Testis (tissue), 2 donors: ENCODE measurements at regions not wholly inside any gene's neighbourhood (a gene's known extent, or its start where the extent isn't known, plus 50 kb on each side); places are given as distances from the start of the nearest gene placed in this dataset.
A peak's percentile ranks its signal among the peaks of the same experiment; 100 is the strongest.

Experiments used
- DNase-seq: peaks from one replicate; pipeline ENCODE4 v3.0.0-alpha.2; 2019
- H3K27ac ChIP-seq, 2 donors: fragments of 200-600 bp; sonication (generic); one replicate each; pipeline ENCODE4 v1.5.1; 2019
- H3K27me3 ChIP-seq: fragments of 200-600 bp; sonication (generic); one replicate; pipeline ENCODE4 v1.5.1; 2019
- H3K36me3 ChIP-seq: fragments of 200-600 bp; sonication (generic); one replicate; pipeline ENCODE4 v1.5.1; 2017; ENCODE audit warnings: low read depth; ENCODE audit errors: missing control alignments
- H3K4me1 ChIP-seq: fragments of 200-600 bp; sonication (generic); one replicate; pipeline ENCODE4 v1.5.1; 2019
- H3K4me3 ChIP-seq, 2 donors: fragments of 200-600 bp; sonication (generic); one replicate each; pipeline ENCODE4 v1.5.1; 2017 to 2019
- H3K9me3 ChIP-seq: fragments of 200-600 bp; sonication (generic); one replicate; pipeline ENCODE4 v1.5.1; 2017
- POLR2A ChIP-seq: fragments of 450-650 bp; IDR thresholded peaks from one replicate; pipeline ENCODE4 v1.6.1; 2017; ENCODE audit warnings: antibody characterized with exemption, mild to moderate bottlenecking, moderate library complexity
- WGBS, 2 donors: methylation state at CpG; one replicate each; pipeline ENCODE4 v1.1.5; 2018; 5-methylcytosine and 5-hydroxymethylcytosine counted together
- intact Hi-C: fragments of 100-400 bp; cut with DNase I; formaldehyde crosslinking; loops from one replicate; pipeline ENCODE4 v1.15.1; 2023; ENCODE audit warnings: low total_unique reads
- TF ChIP-seq, protein P1 (sequence below), 3 experiments: fragments of 450-650 bp in 2 of 3; fragments of 200-600 bp in 1 of 3; sonication (generic) in 1 of 3; IDR thresholded peaks; one replicate each; pipeline ENCODE4 v1.5.1; 2016 to 2019; ENCODE audit warnings: antibody characterized with exemption in 3 of 3, mild to moderate bottlenecking in 2 of 3, moderate library complexity in 1 of 3

DNA sequence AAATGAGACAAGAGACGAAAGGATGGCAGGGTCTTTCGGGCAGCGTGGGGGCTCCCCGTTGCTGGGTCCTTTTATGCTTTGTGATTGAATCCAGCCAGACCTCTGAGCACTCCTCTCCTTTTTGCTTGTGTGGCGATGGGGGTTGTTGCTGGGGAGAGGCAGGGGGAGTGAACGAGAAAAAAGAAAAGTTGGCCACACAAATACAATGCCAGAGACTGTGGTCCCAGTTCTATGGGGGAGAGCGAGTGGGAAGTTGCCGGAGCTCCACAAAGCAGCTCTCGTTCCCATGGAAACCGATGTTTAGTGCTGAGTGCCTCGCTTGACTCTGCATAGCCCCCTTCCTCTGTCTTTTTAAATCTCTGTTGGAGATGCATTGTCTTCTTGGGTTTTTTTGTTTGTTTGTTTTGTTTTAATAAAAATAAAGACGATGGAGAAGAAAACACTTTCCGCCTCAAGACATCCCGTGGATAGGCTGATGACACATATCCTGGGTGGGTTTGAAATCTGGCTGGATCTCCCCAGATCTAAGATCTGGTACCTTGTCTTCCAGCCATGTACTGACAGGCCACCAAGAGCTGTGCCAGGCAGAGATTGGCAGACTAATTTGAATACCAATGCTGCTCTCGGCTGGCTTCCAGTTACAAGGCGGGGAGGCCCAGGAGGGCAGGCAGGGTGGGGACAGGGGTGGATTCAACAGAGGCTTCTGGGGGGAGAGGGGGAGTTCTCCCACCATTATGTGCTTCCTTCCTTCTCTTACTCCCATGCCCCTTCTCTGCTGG is 529.3 kb downstream of the QKI start:
- H3K4me1 ChIP-seq, result peaks cover 6% of the 10 kb centered on the region
- 27 to 44% methylated on average over 16 of the region's 16 CpGs for WGBS, 2 donors
- no peaks in the 10 kb centered on the region for H3K27me3 ChIP-seq
- no peaks in the 10 kb centered on the region for H3K9me3 ChIP-seq
- DNase-seq, result no peak
- no peak overlapping the region for H3K4me3 ChIP-seq
- no peaks in the 10 kb centered on the region for H3K36me3 ChIP-seq
- no peak overlapping the region for H3K27ac ChIP-seq
- no peak for TF ChIP-seq POLR2A
- TF ChIP-seq, protein P1, sequence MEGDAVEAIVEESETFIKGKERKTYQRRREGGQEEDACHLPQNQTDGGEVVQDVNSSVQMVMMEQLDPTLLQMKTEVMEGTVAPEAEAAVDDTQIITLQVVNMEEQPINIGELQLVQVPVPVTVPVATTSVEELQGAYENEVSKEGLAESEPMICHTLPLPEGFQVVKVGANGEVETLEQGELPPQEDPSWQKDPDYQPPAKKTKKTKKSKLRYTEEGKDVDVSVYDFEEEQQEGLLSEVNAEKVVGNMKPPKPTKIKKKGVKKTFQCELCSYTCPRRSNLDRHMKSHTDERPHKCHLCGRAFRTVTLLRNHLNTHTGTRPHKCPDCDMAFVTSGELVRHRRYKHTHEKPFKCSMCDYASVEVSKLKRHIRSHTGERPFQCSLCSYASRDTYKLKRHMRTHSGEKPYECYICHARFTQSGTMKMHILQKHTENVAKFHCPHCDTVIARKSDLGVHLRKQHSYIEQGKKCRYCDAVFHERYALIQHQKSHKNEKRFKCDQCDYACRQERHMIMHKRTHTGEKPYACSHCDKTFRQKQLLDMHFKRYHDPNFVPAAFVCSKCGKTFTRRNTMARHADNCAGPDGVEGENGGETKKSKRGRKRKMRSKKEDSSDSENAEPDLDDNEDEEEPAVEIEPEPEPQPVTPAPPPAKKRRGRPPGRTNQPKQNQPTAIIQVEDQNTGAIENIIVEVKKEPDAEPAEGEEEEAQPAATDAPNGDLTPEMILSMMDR (IDR thresholded peaks at IDR 0.05), result no peak
- intact Hi-C loops, result no loop called here

DNA sequence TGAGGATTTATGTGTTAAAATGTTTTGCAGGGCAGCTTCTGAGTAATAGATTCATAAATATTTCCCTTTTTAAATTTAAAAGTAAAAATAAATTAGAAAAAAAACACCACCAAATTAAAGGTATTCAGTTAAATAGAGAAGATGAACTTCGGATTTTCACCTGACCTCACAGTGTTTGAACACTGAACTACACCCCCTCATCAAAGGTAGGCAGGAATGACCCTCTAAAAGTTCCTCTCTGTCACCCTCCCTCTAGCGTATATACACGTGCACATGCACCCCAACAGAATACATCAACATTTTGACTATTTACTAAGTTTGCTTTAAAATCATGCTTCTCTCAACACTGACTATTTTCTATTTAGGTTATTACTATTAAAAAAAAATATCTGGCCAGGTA is 528.3 kb downstream of the QKI start:
- Histone ChIP-seq H3K4me1 (peaks cover 6% of the 10 kb centered on the region), H3K27me3 (no peaks in the 10 kb centered on the region), H3K36me3 (no peaks in the 10 kb centered on the region), H3K4me3 (no peak overlapping the region), H3K27ac (no peak overlapping the region), H3K9me3 (no peaks in the 10 kb centered on the region)
- WGBS, 2 donors, result 68 to 78% methylated on average over 3 of the region's 3 CpGs
- no peak for DNase-seq
- intact Hi-C loops, result no loop called here
- TF ChIP-seq, protein P1 (IDR thresholded peaks at IDR 0.05), result no peak
- no peak for TF ChIP-seq POLR2A

DNA sequence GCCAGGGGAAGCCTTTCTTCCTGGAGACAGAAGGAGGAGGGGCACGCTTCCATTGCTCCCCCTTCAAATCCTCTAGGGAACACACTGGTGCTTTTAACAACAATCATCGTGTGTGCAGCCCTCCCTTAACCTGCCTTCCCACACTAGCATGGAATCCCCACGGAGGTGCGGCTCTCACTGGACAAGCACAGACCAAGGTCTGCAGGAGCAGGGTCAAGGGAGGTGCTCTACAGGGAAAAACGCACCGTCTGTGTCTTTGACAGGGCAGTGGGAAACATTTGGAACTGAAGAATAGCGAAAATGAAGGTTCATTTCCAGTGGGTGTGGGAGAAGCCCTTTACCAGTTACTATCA is 527.1 kb downstream of the QKI start:
- no peaks in the 10 kb centered on the region for H3K9me3 ChIP-seq
- DNase-seq, result no peak
- no peak overlapping the region for H3K4me3 ChIP-seq
- WGBS, 2 donors, result 25 to 32% methylated on average over 7 of the region's 7 CpGs
- H3K36me3 ChIP-seq, result no peaks in the 10 kb centered on the region
- intact Hi-C loops, result no loop called here
- H3K4me1 ChIP-seq, result peaks cover 6% of the 10 kb centered on the region
- TF ChIP-seq POLR2A, result no peak
- no peaks in the 10 kb centered on the region for H3K27me3 ChIP-seq
- H3K27ac ChIP-seq, result peak overlapping the region in 1 of 2 donors; percentile 30

DNA sequence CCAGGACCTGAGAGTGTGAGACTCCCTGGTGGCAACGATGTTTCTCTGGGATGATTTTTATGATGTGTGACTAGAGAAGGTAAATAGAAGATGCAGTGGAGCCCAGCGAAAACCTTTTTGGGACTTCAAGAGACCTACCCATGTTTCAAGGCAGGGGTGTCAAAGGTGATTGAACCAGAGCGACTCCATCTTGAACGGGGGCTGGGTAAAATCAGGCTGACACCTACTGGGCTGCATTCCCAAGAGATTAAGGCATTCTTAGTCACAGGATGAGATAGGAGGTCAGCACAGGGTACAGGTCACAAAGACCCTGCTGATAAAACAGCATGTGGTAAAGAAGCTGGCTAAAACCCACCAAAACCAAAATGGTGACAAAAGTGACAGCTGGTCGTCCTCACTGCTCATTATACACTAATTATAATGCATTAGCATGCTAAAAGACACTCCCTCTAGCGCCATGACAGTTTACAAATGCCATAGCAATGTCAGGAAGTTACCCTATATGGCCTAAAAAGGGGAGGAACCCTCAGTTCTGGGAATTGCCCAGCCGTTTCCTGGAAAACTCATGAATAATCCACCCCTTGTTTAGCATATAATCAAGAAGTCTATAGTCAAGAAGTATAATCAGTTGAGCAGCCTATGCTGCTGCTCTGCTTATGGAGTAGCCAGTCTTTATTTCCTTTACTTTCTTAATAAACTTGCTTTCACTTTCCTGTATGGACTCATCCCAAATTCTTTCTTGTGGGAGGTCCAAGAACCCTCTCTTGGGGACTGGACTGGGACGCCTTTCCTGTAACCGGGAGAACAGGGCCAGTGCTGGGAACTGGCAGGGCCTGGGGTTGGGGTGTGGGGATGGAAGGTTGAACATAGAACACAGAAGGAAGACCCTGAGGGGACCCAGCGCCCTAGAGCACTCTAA is 526.4 kb downstream of the QKI start:
- H3K36me3 ChIP-seq, result no peaks in the 10 kb centered on the region
- TF ChIP-seq, protein P1 (IDR thresholded peaks at IDR 0.05), result no peak
- no peak for TF ChIP-seq POLR2A
- no peaks in the 10 kb centered on the region for H3K9me3 ChIP-seq
- H3K27me3 ChIP-seq, result no peaks in the 10 kb centered on the region
- H3K4me1 ChIP-seq, result peaks cover 6% of the 10 kb centered on the region
- 69 to 74% methylated on average over 10 of the region's 10 CpGs for WGBS, 2 donors
- DNase-seq, result peak; percentile 52
- peak overlapping the region in 1 of 2 donors; percentile 30 for H3K27ac ChIP-seq
- no peak overlapping the region for H3K4me3 ChIP-seq
- intact Hi-C loops, result no loop called here

DNA sequence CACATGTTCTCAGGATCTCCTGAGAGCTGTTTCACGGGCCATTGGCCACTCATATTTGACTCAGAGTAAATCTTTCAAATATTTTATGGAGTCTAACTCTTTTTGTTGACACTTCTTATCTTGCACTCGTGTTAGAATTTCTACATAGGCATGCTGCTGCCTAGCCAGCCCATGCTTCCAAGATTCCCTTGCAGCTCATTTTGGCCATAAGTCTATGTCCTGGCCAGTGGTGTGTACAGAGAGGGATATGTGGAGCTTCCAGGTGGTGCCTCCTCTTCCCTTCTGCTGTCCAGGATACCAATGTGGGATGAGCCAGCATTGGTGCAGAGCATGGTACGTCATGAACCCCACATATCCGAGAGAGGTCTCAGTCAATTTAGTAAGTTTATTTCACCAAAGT is 522.6 kb downstream of the QKI start:
- Histone ChIP-seq H3K4me3 (no peak overlapping the region), H3K4me1 (peaks cover 6% of the 10 kb centered on the region), H3K36me3 (no peaks in the 10 kb centered on the region), H3K9me3 (no peaks in the 10 kb centered on the region), H3K27ac (no peak overlapping the region), H3K27me3 (no peaks in the 10 kb centered on the region)
- 78 to 90% methylated on average over 4 of the region's 4 CpGs for whole genome bisulfite sequencing, 2 donors
- intact Hi-C loops, result no loop called here
- TF ChIP-seq POLR2A, result no peak
- TF ChIP-seq, protein P1 (IDR thresholded peaks at IDR 0.05), result no peak
- DNase-seq, result no peak
